ENCODE measurements at regions not wholly inside any gene's neighbourhood (a gene's known extent, or its start where the extent isn't known, plus 50 kb on each side); places are given as distances from the start of the nearest gene placed in this dataset.

DNA sequence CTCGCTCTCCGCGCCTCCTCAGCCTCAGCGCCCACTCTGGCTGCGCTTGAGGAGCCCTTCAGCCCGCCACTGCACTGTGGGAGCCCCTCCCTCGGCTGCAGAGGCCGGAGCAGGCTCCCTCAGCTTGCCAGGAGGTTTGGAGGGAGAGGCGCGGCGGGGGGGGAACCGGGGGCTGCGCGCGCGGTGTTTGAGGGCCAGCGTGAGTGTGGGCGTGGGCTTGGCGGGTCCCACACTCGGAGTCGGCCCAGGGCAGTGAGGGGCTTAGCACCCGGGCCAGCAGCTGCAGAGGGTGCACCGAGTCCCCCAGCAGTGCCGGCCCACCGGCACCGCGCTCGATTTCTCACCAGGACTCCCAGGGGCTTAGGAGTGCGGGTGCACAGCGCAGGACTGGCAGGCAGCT, 1220.9 kb downstream of the PCDH9 start:
- Histone ChIP-seq H3K27me3 (replicated peaks; ENCODE audit: insufficient read depth) (no peaks in the 10 kb centered on the region), H3K27ac (no peak overlapping the region), H3K4me1 (ENCODE audit: control insufficient read depth in 1 of 2, low read depth in 2 of 2) (no peaks in the 10 kb centered on the region), H3K9me3 (no peaks in the 10 kb centered on the region), H3K36me3 (no peaks in the 10 kb centered on the region), H3K4me3 (no peak overlapping the region)
- ATAC-seq (ENCODE audit: insufficient number of reproducible peaks, low FRiP score, low read depth), result no peak
- no peak for TF ChIP-seq CTCF (IDR thresholded peaks at IDR 0.05)
- DNase-seq (ENCODE audit: low spot score), result no peak

- Histone ChIP-seq H3K27me3 (replicated peaks; ENCODE audit: insufficient read depth) (no peaks in the 10 kb centered on the region), H3K4me3 (no peak overlapping the region), H3K9me3 (no peaks in the 10 kb centered on the region), H3K27ac (no peak overlapping the region), H3K4me1 (ENCODE audit: control insufficient read depth in 1 of 2, low read depth in 2 of 2) (no peaks in the 10 kb centered on the region), H3K36me3 (no peaks in the 10 kb centered on the region)
- ATAC-seq (ENCODE audit: insufficient number of reproducible peaks, low FRiP score, low read depth) (no peak), DNase-seq (ENCODE audit: low spot score) (no peak)
- no peak for TF ChIP-seq CTCF (IDR thresholded peaks at IDR 0.05)
Measured at GRCh38 chr13:66003558-66003957, 1226.6 kb downstream of the PCDH9 start.

GRCh38 chr13:66001140-66001539, 1229.0 kb downstream of the PCDH9 start:
- ATAC-seq (ENCODE audit: insufficient number of reproducible peaks, low FRiP score, low read depth), result no peak

DNA sequence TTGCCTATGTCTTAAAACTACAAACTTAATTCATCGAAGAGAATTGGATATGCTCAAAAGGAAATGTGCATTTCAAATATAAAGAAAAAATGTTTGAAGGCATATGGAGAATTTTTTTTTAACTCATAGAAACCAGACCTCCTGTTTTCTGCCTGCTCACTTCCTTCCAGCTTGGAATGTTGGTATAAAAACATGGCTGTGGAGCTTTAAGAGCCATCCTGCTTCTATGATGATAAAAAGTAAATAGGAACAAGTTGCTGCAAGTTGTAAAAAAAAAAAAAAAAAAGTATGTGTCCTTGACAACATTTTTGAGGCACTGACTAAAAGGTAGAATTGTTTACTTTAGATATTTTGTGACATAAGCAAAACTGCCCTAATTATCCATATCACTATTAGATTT, 1230.7 kb downstream of the PCDH9 start:
- no peak for ATAC-seq (ENCODE audit: insufficient number of reproducible peaks, low FRiP score, low read depth)
- no peaks in the 10 kb centered on the region for H3K36me3 ChIP-seq
- no peak for TF ChIP-seq CTCF (IDR thresholded peaks at IDR 0.05)

More at GRCh38 chr13:66001140-66001539, 1229.0 kb downstream of the PCDH9 start:
- Histone ChIP-seq H3K36me3 (no peaks in the 10 kb centered on the region), H3K4me1 (ENCODE audit: control insufficient read depth in 1 of 2, low read depth in 2 of 2) (no peaks in the 10 kb centered on the region), H3K27me3 (replicated peaks; ENCODE audit: insufficient read depth) (no peaks in the 10 kb centered on the region), H3K4me3 (no peak overlapping the region), H3K9me3 (no peaks in the 10 kb centered on the region), H3K27ac (no peak overlapping the region)
- TF ChIP-seq CTCF (IDR thresholded peaks at IDR 0.05), result no peak
- no peak for DNase-seq (ENCODE audit: low spot score)

DNA sequence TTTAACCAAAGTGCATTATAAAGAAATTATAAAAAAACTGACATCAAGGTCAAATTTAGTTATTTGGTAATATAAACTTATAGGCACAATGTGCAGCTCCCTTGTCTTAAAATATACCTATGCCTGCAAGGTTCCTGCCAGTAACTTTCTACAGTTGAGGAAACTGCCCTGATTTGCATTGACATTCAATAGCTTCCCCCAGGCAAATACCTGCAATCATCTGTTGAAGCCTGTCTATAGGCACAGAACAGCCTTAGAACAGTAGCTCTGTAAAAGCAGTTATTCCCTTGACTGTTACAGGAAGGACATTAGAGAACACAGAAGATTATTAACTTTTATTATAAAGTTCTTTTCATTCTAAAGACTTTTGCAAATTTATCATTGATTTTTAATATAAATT, 1239.5 kb downstream of the PCDH9 start:
- Histone ChIP-seq H3K4me3 (no peak overlapping the region), H3K9me3 (no peaks in the 10 kb centered on the region), H3K27me3 (replicated peaks; ENCODE audit: insufficient read depth) (no peaks in the 10 kb centered on the region), H3K36me3 (no peaks in the 10 kb centered on the region), H3K4me1 (ENCODE audit: control insufficient read depth in 1 of 2, low read depth in 2 of 2) (no peaks in the 10 kb centered on the region), H3K27ac (no peak overlapping the region)
- DNase-seq (ENCODE audit: low spot score), result no peak
- no peak for ATAC-seq (ENCODE audit: insufficient number of reproducible peaks, low FRiP score, low read depth)
- TF ChIP-seq CTCF (IDR thresholded peaks at IDR 0.05), result no peak

More for the DNA sequence above, 1230.7 kb downstream of the PCDH9 start:
- no peak for DNase-seq (ENCODE audit: low spot score)
- H3K4me3 ChIP-seq, result no peak overlapping the region
- no peaks in the 10 kb centered on the region for H3K9me3 ChIP-seq
- H3K4me1 ChIP-seq (ENCODE audit: control insufficient read depth in 1 of 2, low read depth in 2 of 2), result no peaks in the 10 kb centered on the region
- H3K27me3 ChIP-seq (replicated peaks; ENCODE audit: insufficient read depth), result no peaks in the 10 kb centered on the region
- H3K27ac ChIP-seq, result no peak overlapping the region
